AG09319 (cell line): ENCODE measurements at regions not wholly inside any gene's neighbourhood (a gene's known extent, or its start where the extent isn't known, plus 50 kb on each side); places are given as distances from the start of the nearest gene placed in this dataset.
"Not testable (repeated sequence)": the region's sequence is repeated elsewhere in the genome, so short reads cannot be mapped to it uniquely, and the experiment has no call there.

Experiments
- DNase-seq: peaks from one replicate; pipeline ENCODE4 v3.0.0-alpha.2; 2010; ENCODE audit warnings: low read depth; ENCODE audit errors: extremely low read depth
- CTCF ChIP-seq: IDR thresholded peaks from 2 replicates; pipeline ENCODE4 v1.5.1; 2011; ENCODE audit warnings: low read depth, mild to moderate bottlenecking, inconsistent platforms, low read length, moderate library complexity

DNA sequence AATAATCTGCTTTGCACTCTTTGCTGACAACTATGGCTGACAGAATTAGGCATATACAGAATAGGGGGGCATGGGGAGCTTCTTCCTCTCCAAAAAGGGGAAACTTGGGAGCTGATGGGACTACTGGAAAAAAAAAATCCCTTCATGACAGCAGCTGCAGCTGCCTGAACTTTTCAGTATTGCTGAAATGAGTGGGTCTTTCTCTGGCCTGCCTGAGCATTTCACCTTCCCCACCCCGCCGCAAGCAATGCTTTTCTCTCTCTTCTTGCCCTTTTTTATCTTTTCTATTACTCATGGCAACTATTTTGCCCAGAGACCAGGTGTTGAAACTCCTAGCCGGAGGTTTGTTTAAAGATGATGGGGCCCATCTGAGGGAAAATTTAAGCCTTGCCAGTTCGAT, 244.9 kb downstream of the SEMA3D start:
- DNase-seq: no peak
- no peak for TF ChIP-seq CTCF

GRCh38 chr7:84941291-84941690, 245.6 kb downstream of the SEMA3D start:
- no peak for DNase-seq

DNA sequence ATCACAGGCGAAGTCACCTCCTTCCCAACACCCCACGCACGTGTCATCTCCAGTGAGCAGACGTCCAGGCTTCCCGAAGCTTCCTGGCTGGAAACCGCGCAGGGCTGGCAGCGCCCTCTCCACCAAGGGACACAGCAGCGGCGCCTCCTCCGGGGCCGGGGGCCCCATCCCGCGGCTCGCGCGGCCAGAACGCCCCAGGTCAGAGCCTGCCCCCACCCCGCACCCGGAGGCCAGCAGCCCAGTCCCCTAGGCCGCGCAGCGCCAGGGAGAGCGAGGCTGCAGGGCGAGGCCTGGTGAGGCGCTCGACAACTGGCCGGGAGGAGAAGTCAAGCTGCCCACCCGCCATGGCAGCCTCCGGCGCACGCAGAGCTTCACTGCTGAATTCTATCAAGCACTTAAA, 247.0 kb downstream of the SEMA3D start:
- no peak for TF ChIP-seq CTCF
- no peak for DNase-seq

More at GRCh38 chr7:84941291-84941690, 245.6 kb downstream of the SEMA3D start:
- TF ChIP-seq CTCF: no peak

- no peak for TF ChIP-seq CTCF
- DNase-seq: no peak
Observed at GRCh38 chr7:84939442-84939841, 247.4 kb downstream of the SEMA3D start.

DNA sequence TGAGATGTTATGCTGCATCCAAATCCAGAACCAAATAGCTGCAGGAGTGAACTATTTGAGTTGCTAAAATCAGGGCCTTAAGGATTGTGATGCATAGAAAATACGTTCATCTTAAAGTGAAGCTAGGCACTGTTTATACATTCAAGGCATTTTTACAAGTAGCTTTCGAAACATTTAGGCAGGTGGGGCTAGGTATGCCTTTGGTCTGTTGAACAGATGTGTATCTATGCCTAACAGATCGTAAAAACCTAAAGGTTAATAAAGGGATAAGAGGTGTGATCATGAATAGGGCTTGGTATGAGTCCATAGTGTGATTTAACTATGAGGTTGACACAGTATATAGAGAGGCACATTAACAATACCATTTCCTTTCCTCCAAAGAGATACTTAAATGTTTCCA, 262.5 kb downstream of the SEMA3D start:
- no peak for DNase-seq
- TF ChIP-seq CTCF: no peak

- TF ChIP-seq CTCF: no peak
- no peak for DNase-seq
Observed at GRCh38 chr7:84923348-84923747, 263.5 kb downstream of the SEMA3D start.

DNA sequence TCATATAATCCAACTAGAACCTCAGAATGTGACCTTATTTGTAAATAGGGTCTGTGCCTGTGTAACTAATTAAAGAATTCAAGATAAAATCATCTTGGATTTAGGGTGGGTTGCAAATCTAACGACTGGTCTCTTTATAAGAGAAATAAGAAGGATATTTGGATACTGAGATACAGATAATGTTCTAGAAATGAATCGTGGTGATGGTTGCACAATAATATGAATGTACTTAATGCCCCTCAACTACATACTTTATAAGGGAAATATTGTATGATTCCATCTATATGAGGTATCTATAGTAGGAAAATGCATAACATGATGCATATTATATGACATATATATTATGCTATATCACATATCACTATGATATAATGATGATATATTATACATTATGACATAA, 265.7 kb downstream of the SEMA3D start:
- no peak for DNase-seq
- TF ChIP-seq CTCF: no peak

DNA sequence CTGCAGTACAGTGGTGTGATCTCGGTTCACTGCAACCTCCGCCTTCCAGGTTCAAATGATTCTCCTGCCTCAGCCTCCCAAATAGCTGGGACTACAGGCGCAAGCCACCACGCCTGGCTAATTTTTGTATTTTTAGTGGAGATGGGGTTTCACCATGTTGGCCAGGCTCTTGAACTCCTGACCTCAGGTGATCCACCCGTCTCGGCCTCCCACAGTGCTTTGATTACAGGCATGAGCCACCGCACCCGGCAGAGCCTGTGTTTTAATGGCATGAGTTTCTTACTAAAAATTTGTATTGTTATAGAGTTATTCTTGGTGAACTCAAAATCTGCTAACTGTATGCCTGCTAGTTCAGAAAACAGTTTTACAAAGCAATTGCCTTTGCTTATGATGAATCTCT, 269.9 kb downstream of the SEMA3D start:
- DNase-seq: not testable (repeated sequence)
